Central memory CD8-positive, alpha-beta T cell (primary cell): ENCODE measurements at regions not wholly inside any gene's neighbourhood (a gene's known extent, or its start where the extent isn't known, plus 50 kb on each side); places are given as distances from the start of the nearest gene placed in this dataset.
A peak's percentile ranks its signal among the peaks of the same experiment; 100 is the strongest.

Source experiments
- ATAC-seq: fragments of 150-1000 bp; cut with Tn5 transposase; replicated peaks from 2 replicates; pipeline ENCODE4 v1.10.0; 2022; ENCODE audit warnings: mild to moderate bottlenecking, moderate FRiP score, moderate number of reproducible peaks; ENCODE audit not compliant: poor library complexity, severe bottlenecking; ENCODE audit errors: extremely low read depth
- DNase-seq, 2 donors: peaks; one replicate each; pipeline ENCODE4 v3.0.0; 2021; ENCODE audit warnings: low spot score in 2 of 2
- H3K27ac Mint-ChIP-seq: one replicate; pipeline ENCODE4 v1.8.0; 2022; ENCODE audit warnings: low read depth, mild to moderate bottlenecking, moderate library complexity, mixed read lengths
- H3K27me3 Mint-ChIP-seq: one replicate; pipeline ENCODE4 v1.8.0; 2022; ENCODE audit warnings: mixed read lengths
- H3K36me3 Mint-ChIP-seq: one replicate; pipeline ENCODE4 v1.8.0; 2022; ENCODE audit warnings: mild to moderate bottlenecking, moderate library complexity, mixed read lengths; ENCODE audit not compliant: insufficient read depth
- H3K4me1 Mint-ChIP-seq: one replicate; pipeline ENCODE4 v1.8.0; 2022; ENCODE audit warnings: mixed read lengths
- H3K4me3 Mint-ChIP-seq: one replicate; pipeline ENCODE4 v1.8.0; 2022; ENCODE audit warnings: mild to moderate bottlenecking, moderate library complexity, mixed read lengths
- H3K9me3 Mint-ChIP-seq: one replicate; pipeline ENCODE4 v1.8.0; 2022; ENCODE audit warnings: mixed read lengths

- no peaks in the 10 kb centered on the region for H3K36me3 Mint-ChIP-seq
- H3K27me3 Mint-ChIP-seq: peaks cover 26% of the 10 kb centered on the region
- DNase-seq (no peak), ATAC-seq (no peak)
- no peak overlapping the region for H3K4me3 Mint-ChIP-seq
- no peaks in the 10 kb centered on the region for H3K9me3 Mint-ChIP-seq
- H3K4me1 Mint-ChIP-seq: no peaks in the 10 kb centered on the region
- no peak overlapping the region for H3K27ac Mint-ChIP-seq
These were observed 155.4 kb downstream of the ASB1 start for GRCh38 chr2:238582159-238582558.

GRCh38 chr2:238584617-238585016 is 157.9 kb downstream of the ASB1 start:
- H3K27me3 Mint-ChIP-seq: peaks cover 33% of the 10 kb centered on the region
- H3K27ac Mint-ChIP-seq: no peak overlapping the region
- H3K4me1 Mint-ChIP-seq: no peaks in the 10 kb centered on the region
- H3K4me3 Mint-ChIP-seq: no peak overlapping the region
- H3K9me3 Mint-ChIP-seq: no peaks in the 10 kb centered on the region
- ATAC-seq (no peak), DNase-seq (peak in 1 of 2 donors; percentile 3)
- no peaks in the 10 kb centered on the region for H3K36me3 Mint-ChIP-seq

GRCh38 chr2:238585836-238586821 is 159.4 kb downstream of the ASB1 start:
- DNase-seq: peak in 1 of 2 donors; percentile 10
- no peak overlapping the region for H3K27ac Mint-ChIP-seq
- no peak for ATAC-seq
- no peaks in the 10 kb centered on the region for H3K9me3 Mint-ChIP-seq
- H3K4me1 Mint-ChIP-seq: no peaks in the 10 kb centered on the region
- peaks cover 22% of the 10 kb centered on the region for H3K27me3 Mint-ChIP-seq
- no peaks in the 10 kb centered on the region for H3K36me3 Mint-ChIP-seq
- no peak overlapping the region for H3K4me3 Mint-ChIP-seq

- DNase-seq: peak in 1 of 2 donors; percentile 6
- Mint-ChIP-seq H3K36me3 (no peaks in the 10 kb centered on the region), H3K9me3 (no peaks in the 10 kb centered on the region), H3K4me1 (no peaks in the 10 kb centered on the region), H3K27ac (no peak overlapping the region), H3K4me3 (no peak overlapping the region), H3K27me3 (peaks cover 22% of the 10 kb centered on the region)
- ATAC-seq: no peak
These were observed 160.4 kb downstream of the ASB1 start for GRCh38 chr2:238586931-238587775.

- peak in 1 of 2 donors; percentile 7 for DNase-seq
- ATAC-seq: no peak
- Mint-ChIP-seq H3K27ac (no peak overlapping the region), H3K4me3 (no peak overlapping the region), H3K9me3 (no peaks in the 10 kb centered on the region), H3K27me3 (peaks cover 22% of the 10 kb centered on the region), H3K4me1 (no peaks in the 10 kb centered on the region), H3K36me3 (no peaks in the 10 kb centered on the region)
These were observed 161.3 kb downstream of the ASB1 start for GRCh38 chr2:238587776-238588660.

GRCh38 chr2:238589591-238590460 is 163.1 kb downstream of the ASB1 start:
- ATAC-seq (no peak), DNase-seq (peak in 1 of 2 donors; percentile 12)
- H3K27me3 Mint-ChIP-seq: peaks cover 22% of the 10 kb centered on the region
- no peak overlapping the region for H3K4me3 Mint-ChIP-seq
- H3K36me3 Mint-ChIP-seq: peaks cover 2% of the 10 kb centered on the region
- H3K27ac Mint-ChIP-seq: no peak overlapping the region
- no peaks in the 10 kb centered on the region for H3K4me1 Mint-ChIP-seq
- H3K9me3 Mint-ChIP-seq: no peaks in the 10 kb centered on the region

- H3K27ac Mint-ChIP-seq: no peak overlapping the region
- H3K9me3 Mint-ChIP-seq: no peaks in the 10 kb centered on the region
- no peaks in the 10 kb centered on the region for H3K4me1 Mint-ChIP-seq
- peaks cover 30% of the 10 kb centered on the region for H3K27me3 Mint-ChIP-seq
- DNase-seq (no peak), ATAC-seq (no peak)
- H3K4me3 Mint-ChIP-seq: no peak overlapping the region
- peaks cover 2% of the 10 kb centered on the region for H3K36me3 Mint-ChIP-seq
These were observed 165.0 kb downstream of the ASB1 start for GRCh38 chr2:238591732-238592131.

GRCh38 chr2:238593236-238593635 is 166.5 kb downstream of the ASB1 start:
- H3K9me3 Mint-ChIP-seq: no peaks in the 10 kb centered on the region
- no peak overlapping the region for H3K4me3 Mint-ChIP-seq
- H3K27me3 Mint-ChIP-seq: peaks cover 34% of the 10 kb centered on the region
- DNase-seq: peak in 1 of 2 donors; percentile 11
- no peak overlapping the region for H3K27ac Mint-ChIP-seq
- ATAC-seq: no peak
- peaks cover 2% of the 10 kb centered on the region for H3K36me3 Mint-ChIP-seq
- H3K4me1 Mint-ChIP-seq: no peaks in the 10 kb centered on the region

GRCh38 chr2:238593678-238594077 is 167.0 kb downstream of the ASB1 start:
- no peak overlapping the region for H3K27ac Mint-ChIP-seq
- ATAC-seq (no peak), DNase-seq (peak in 1 of 2 donors; percentile 2)
- H3K27me3 Mint-ChIP-seq: peaks cover 34% of the 10 kb centered on the region
- peaks cover 2% of the 10 kb centered on the region for H3K36me3 Mint-ChIP-seq
- no peak overlapping the region for H3K4me3 Mint-ChIP-seq
- H3K4me1 Mint-ChIP-seq: no peaks in the 10 kb centered on the region
- no peaks in the 10 kb centered on the region for H3K9me3 Mint-ChIP-seq

GRCh38 chr2:238594796-238595749 is 168.3 kb downstream of the ASB1 start:
- Mint-ChIP-seq H3K4me1 (no peaks in the 10 kb centered on the region), H3K27me3 (peaks cover 42% of the 10 kb centered on the region), H3K36me3 (peaks cover 2% of the 10 kb centered on the region), H3K27ac (no peak overlapping the region), H3K4me3 (no peak overlapping the region), H3K9me3 (no peaks in the 10 kb centered on the region)
- DNase-seq (no peak), ATAC-seq (no peak)
